ENCODE measurements at regions not wholly inside any gene's neighbourhood (a gene's known extent, or its start where the extent isn't known, plus 50 kb on each side); places are given as distances from the start of the nearest gene placed in this dataset.

- TF ChIP-seq CTCF (conservative IDR thresholded peaks at IDR 0.05; ENCODE audit: low read depth, low read length) = no peak
- no peak for TF ChIP-seq EZH2 (IDR thresholded peaks at IDR 0.05; ENCODE audit: borderline replicate concordance, low read depth, low read length, poor library complexity, severe bottlenecking)
Observed at GRCh38 chr2:176818617-176819016, 394.0 kb upstream of the HNRNPA3 start.
